BE2C (cell line): ENCODE measurements at regions not wholly inside any gene's neighbourhood (a gene's known extent, or its start where the extent isn't known, plus 50 kb on each side); places are given as distances from the start of the nearest gene placed in this dataset.
"Not testable (repeated sequence)": the region's sequence is repeated elsewhere in the genome, so short reads cannot be mapped to it uniquely, and the experiment has no call there.

Experiments
- DNase-seq: peaks from one replicate; pipeline ENCODE4 v3.0.0-alpha.2; 2020
- H3K27me3 ChIP-seq: fragments of 250-450 bp; sonication (Bioruptor Pico); 2 replicates; pipeline ENCODE4 v1.5.1; 2020; ENCODE audit warnings: mild to moderate bottlenecking
- H3K36me3 ChIP-seq: fragments of 250-450 bp; sonication (Bioruptor Pico); 2 replicates; pipeline ENCODE4 v1.5.1; 2020; ENCODE audit warnings: mild to moderate bottlenecking
- H3K4me1 ChIP-seq: fragments of 250-450 bp; sonication (Bioruptor Pico); 2 replicates; pipeline ENCODE4 v1.5.1; 2020
- H3K4me3 ChIP-seq: 2 replicates; pipeline ENCODE4 v1.5.1; 2011; ENCODE audit warnings: low read depth, low read length
- H3K9me3 ChIP-seq: fragments of 250-450 bp; sonication (Bioruptor Pico); 2 replicates; pipeline ENCODE4 v1.5.1; 2020
- CTCF ChIP-seq: IDR thresholded peaks from 2 replicates; pipeline ENCODE4 v1.5.1; 2012; ENCODE audit warnings: mild to moderate bottlenecking, low read depth, low read length

- no peak overlapping the region for H3K4me3 ChIP-seq
- DNase-seq, result no peak
- H3K4me1 ChIP-seq, result no peaks in the 10 kb centered on the region
- no peak for TF ChIP-seq CTCF
- no peaks in the 10 kb centered on the region for H3K36me3 ChIP-seq
- H3K9me3 ChIP-seq, result no peaks in the 10 kb centered on the region
- no peaks in the 10 kb centered on the region for H3K27me3 ChIP-seq
Observed at GRCh38 chr10:23914641-23915040, 294.3 kb upstream of the KIAA1217 start.

- Histone ChIP-seq H3K4me1 (no peaks in the 10 kb centered on the region), H3K9me3 (no peaks in the 10 kb centered on the region), H3K27me3 (no peaks in the 10 kb centered on the region), H3K36me3 (no peaks in the 10 kb centered on the region), H3K4me3 (no peak overlapping the region)
- DNase-seq, result no peak
- TF ChIP-seq CTCF, result no peak
Observed at GRCh38 chr10:23917251-23917840, 291.6 kb upstream of the KIAA1217 start.

- no peak overlapping the region for H3K4me3 ChIP-seq
- H3K9me3 ChIP-seq, result no peaks in the 10 kb centered on the region
- no peaks in the 10 kb centered on the region for H3K36me3 ChIP-seq
- TF ChIP-seq CTCF, result no peak
- no peak for DNase-seq
- H3K27me3 ChIP-seq, result no peaks in the 10 kb centered on the region
- H3K4me1 ChIP-seq, result no peaks in the 10 kb centered on the region
Observed at GRCh38 chr10:23918090-23918723, 290.7 kb upstream of the KIAA1217 start.

- H3K4me1 ChIP-seq, result no peaks in the 10 kb centered on the region
- H3K4me3 ChIP-seq, result no peak overlapping the region
- H3K27me3 ChIP-seq, result no peaks in the 10 kb centered on the region
- no peak for DNase-seq
- no peaks in the 10 kb centered on the region for H3K9me3 ChIP-seq
- TF ChIP-seq CTCF, result no peak
- H3K36me3 ChIP-seq, result no peaks in the 10 kb centered on the region
Observed at GRCh38 chr10:23918839-23919238, 290.1 kb upstream of the KIAA1217 start.

- no peak for TF ChIP-seq CTCF
- no peak overlapping the region for H3K4me3 ChIP-seq
- no peak for DNase-seq
Observed at GRCh38 chr10:23927576-23928325, 281.2 kb upstream of the KIAA1217 start.

GRCh38 chr10:23934023-23934422, 274.9 kb upstream of the KIAA1217 start:
- H3K4me1 ChIP-seq, H3K9me3 ChIP-seq, H3K27me3 ChIP-seq, H3K36me3 ChIP-seq, DNase-seq, H3K4me3 ChIP-seq: not testable (repeated sequence)

More at GRCh38 chr10:23927576-23928325, 281.2 kb upstream of the KIAA1217 start:
- Histone ChIP-seq H3K36me3 (no peaks in the 10 kb centered on the region), H3K4me1 (no peaks in the 10 kb centered on the region), H3K9me3 (no peaks in the 10 kb centered on the region), H3K27me3 (no peaks in the 10 kb centered on the region)
